ENCODE measurements at regions not wholly inside any gene's neighbourhood (a gene's known extent, or its start where the extent isn't known, plus 50 kb on each side); places are given as distances from the start of the nearest gene placed in this dataset.

DNA sequence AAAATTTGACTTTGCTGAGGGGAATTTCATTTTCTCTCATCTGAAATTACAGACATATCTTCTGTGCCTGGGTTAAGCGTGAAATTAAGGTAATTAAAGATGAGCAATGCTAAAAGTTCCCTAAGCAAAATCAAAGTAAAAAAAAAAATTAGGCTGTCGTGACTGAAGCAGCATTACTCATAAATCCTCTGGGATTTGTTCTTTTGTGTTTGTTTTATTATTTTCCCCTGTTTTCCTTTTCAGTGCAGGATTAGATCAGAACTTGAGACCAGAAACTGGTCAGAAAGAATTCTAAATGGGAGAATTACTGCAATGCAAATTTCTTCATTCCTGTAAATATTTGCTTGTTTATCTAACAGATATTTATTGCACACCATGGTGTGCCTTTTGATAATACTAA, 141.4 kb upstream of the BET1 start:
- no peak overlapping the region for H3K4me3 ChIP-seq (replicated peaks; ENCODE audit: insufficient read depth, low read length)
- TF ChIP-seq, protein P1, sequence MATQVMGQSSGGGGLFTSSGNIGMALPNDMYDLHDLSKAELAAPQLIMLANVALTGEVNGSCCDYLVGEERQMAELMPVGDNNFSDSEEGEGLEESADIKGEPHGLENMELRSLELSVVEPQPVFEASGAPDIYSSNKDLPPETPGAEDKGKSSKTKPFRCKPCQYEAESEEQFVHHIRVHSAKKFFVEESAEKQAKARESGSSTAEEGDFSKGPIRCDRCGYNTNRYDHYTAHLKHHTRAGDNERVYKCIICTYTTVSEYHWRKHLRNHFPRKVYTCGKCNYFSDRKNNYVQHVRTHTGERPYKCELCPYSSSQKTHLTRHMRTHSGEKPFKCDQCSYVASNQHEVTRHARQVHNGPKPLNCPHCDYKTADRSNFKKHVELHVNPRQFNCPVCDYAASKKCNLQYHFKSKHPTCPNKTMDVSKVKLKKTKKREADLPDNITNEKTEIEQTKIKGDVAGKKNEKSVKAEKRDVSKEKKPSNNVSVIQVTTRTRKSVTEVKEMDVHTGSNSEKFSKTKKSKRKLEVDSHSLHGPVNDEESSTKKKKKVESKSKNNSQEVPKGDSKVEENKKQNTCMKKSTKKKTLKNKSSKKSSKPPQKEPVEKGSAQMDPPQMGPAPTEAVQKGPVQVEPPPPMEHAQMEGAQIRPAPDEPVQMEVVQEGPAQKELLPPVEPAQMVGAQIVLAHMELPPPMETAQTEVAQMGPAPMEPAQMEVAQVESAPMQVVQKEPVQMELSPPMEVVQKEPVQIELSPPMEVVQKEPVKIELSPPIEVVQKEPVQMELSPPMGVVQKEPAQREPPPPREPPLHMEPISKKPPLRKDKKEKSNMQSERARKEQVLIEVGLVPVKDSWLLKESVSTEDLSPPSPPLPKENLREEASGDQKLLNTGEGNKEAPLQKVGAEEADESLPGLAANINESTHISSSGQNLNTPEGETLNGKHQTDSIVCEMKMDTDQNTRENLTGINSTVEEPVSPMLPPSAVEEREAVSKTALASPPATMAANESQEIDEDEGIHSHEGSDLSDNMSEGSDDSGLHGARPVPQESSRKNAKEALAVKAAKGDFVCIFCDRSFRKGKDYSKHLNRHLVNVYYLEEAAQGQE (IDR thresholded peaks at IDR 0.05; ENCODE audit: insufficient replicate concordance, low read depth) = no peak
- TF ChIP-seq POLR2AphosphoS5 (IDR thresholded peaks at IDR 0.05; ENCODE audit: low read depth) = no peak
- no peak for TF ChIP-seq CTCF (IDR thresholded peaks at IDR 0.05; ENCODE audit: insufficient read depth, low read length)
- no peak for TF ChIP-seq SPI1 (IDR thresholded peaks at IDR 0.05; ENCODE audit: borderline replicate concordance, low read depth)
- no peak for TF ChIP-seq GABPA (IDR thresholded peaks at IDR 0.05; ENCODE audit: low read depth)
- no peak for DNase-seq (ENCODE audit: low read depth in 1 of 2, low spot score in 1 of 2)
- no peak overlapping the region for H3K27ac ChIP-seq (replicated peaks)
- no peaks in the 10 kb centered on the region for H3K27me3 ChIP-seq (ENCODE audit: insufficient read depth, poor library complexity, severe bottlenecking)

GRCh38 chr7:94146408-94146807, 142.3 kb upstream of the BET1 start:
- Histone ChIP-seq H3K4me3 (replicated peaks; ENCODE audit: insufficient read depth, low read length) (no peak overlapping the region), H3K27ac (replicated peaks) (no peak overlapping the region), H3K27me3 (ENCODE audit: insufficient read depth, poor library complexity, severe bottlenecking) (no peaks in the 10 kb centered on the region)
- TF ChIP-seq, protein P1 (IDR thresholded peaks at IDR 0.05; ENCODE audit: insufficient replicate concordance, low read depth) = no peak
- no peak for TF ChIP-seq GABPA (IDR thresholded peaks at IDR 0.05; ENCODE audit: low read depth)
- TF ChIP-seq POLR2AphosphoS5 (IDR thresholded peaks at IDR 0.05; ENCODE audit: low read depth) = no peak
- TF ChIP-seq CTCF (IDR thresholded peaks at IDR 0.05; ENCODE audit: insufficient read depth, low read length) = no peak
- TF ChIP-seq SPI1 (IDR thresholded peaks at IDR 0.05; ENCODE audit: borderline replicate concordance, low read depth) = no peak
- DNase-seq (ENCODE audit: low read depth in 1 of 2, low spot score in 1 of 2) = no peak

- H3K27ac ChIP-seq (replicated peaks) = no peak overlapping the region
- TF ChIP-seq CTCF (IDR thresholded peaks at IDR 0.05; ENCODE audit: insufficient read depth, low read length) (no peak), GABPA (IDR thresholded peaks at IDR 0.05; ENCODE audit: low read depth) (no peak), SPI1 (IDR thresholded peaks at IDR 0.05; ENCODE audit: borderline replicate concordance, low read depth) (no peak), POLR2AphosphoS5 (IDR thresholded peaks at IDR 0.05; ENCODE audit: low read depth) (no peak)
- TF ChIP-seq, protein P1 (IDR thresholded peaks at IDR 0.05; ENCODE audit: insufficient replicate concordance, low read depth) = no peak
- H3K4me3 ChIP-seq (replicated peaks; ENCODE audit: insufficient read depth, low read length) = no peak overlapping the region
- DNase-seq (ENCODE audit: low read depth in 1 of 2, low spot score in 1 of 2) = no peak
- H3K27me3 ChIP-seq (ENCODE audit: insufficient read depth, poor library complexity, severe bottlenecking) = no peaks in the 10 kb centered on the region
Observed at GRCh38 chr7:94149789-94150545, 145.8 kb upstream of the BET1 start.
